ENCODE measurements at regions not wholly inside any gene's neighbourhood (a gene's known extent, or its start where the extent isn't known, plus 50 kb on each side); places are given as distances from the start of the nearest gene placed in this dataset.
"Not testable (repeated sequence)": the region's sequence is repeated elsewhere in the genome, so short reads cannot be mapped to it uniquely, and the experiment has no call there.

- POLR2A ChIA-PET = no interaction called here
- no peak for DNase-seq (ENCODE audit: low read depth, low spot score)
- TF ChIP-seq CTCF (IDR thresholded peaks at IDR 0.05; ENCODE audit: insufficient read depth, low read length, missing control alignments) = no peak
- CTCF ChIA-PET = no interaction called here
- H3K4me3 ChIP-seq (ENCODE audit: low read depth, low read length) = no peak overlapping the region
These were observed 63.7 kb upstream of the AUTS2 start for GRCh38 chr7:69534461-69535041.

- ChIA-PET CTCF (interaction anchor here (1.2 kb wide), 1 partner anchor 13 kb away, joined by 3 read pairs; no protein-coding TSS in a partner anchor), POLR2A (no interaction called here)
- no peak for TF ChIP-seq CTCF (IDR thresholded peaks at IDR 0.05; ENCODE audit: insufficient read depth, low read length, missing control alignments)
- no peak overlapping the region for H3K4me3 ChIP-seq (ENCODE audit: low read depth, low read length)
- DNase-seq (ENCODE audit: low read depth, low spot score) = no peak
These were observed 60.6 kb upstream of the AUTS2 start for GRCh38 chr7:69537691-69538090.

GRCh38 chr7:69539531-69539930, 58.7 kb upstream of the AUTS2 start:
- no peak for TF ChIP-seq CTCF (IDR thresholded peaks at IDR 0.05; ENCODE audit: insufficient read depth, low read length, missing control alignments)
- ChIA-PET CTCF (no interaction called here), POLR2A (no interaction called here)
- no peak overlapping the region for H3K4me3 ChIP-seq (ENCODE audit: low read depth, low read length)
- no peak for DNase-seq (ENCODE audit: low read depth, low spot score)

- H3K4me3 ChIP-seq (ENCODE audit: low read depth, low read length) = no peak overlapping the region
- TF ChIP-seq CTCF (IDR thresholded peaks at IDR 0.05; ENCODE audit: insufficient read depth, low read length, missing control alignments) = no peak
- DNase-seq (ENCODE audit: low read depth, low spot score) = no peak
- ChIA-PET CTCF (no interaction called here), POLR2A (no interaction called here)
These were observed 58.0 kb upstream of the AUTS2 start for GRCh38 chr7:69540287-69540686.

- DNase-seq (ENCODE audit: low read depth, low spot score); POLR2A ChIA-PET; H3K4me3 ChIP-seq (ENCODE audit: low read depth, low read length); CTCF ChIA-PET: not testable (repeated sequence)
These were observed 56.4 kb upstream of the AUTS2 start for GRCh38 chr7:69541779-69542432.

- no peak for TF ChIP-seq CTCF (IDR thresholded peaks at IDR 0.05; ENCODE audit: insufficient read depth, low read length, missing control alignments)
- H3K4me3 ChIP-seq (ENCODE audit: low read depth, low read length) = no peak overlapping the region
- CTCF ChIA-PET = no interaction called here
- POLR2A ChIA-PET = no interaction called here
- no peak for DNase-seq (ENCODE audit: low read depth, low spot score)
These were observed 53.1 kb upstream of the AUTS2 start for GRCh38 chr7:69545175-69545574.
